Stimulated activated CD8-positive, alpha-beta memory T cell treated with anti-CD3 and anti-CD28 coated beads, Interleukin-4, amount 100 ng/mL, for 1 hour (primary cell): ENCODE measurements at regions not wholly inside any gene's neighbourhood (a gene's known extent, or its start where the extent isn't known, plus 50 kb on each side); places are given as distances from the start of the nearest gene placed in this dataset.

Source experiments
- DNase-seq, 2 donors: peaks; one replicate each; pipeline ENCODE4 v3.0.0-alpha.2; 2020; ENCODE audit warnings: low read depth in 2 of 2, low spot score in 1 of 2

GRCh38 chr1:98426092-98426491, 235.4 kb upstream of the SNX7 start:
- DNase-seq, result no peak

- no peak for DNase-seq
These were observed 238.7 kb upstream of the SNX7 start for GRCh38 chr1:98422816-98423215.

DNA sequence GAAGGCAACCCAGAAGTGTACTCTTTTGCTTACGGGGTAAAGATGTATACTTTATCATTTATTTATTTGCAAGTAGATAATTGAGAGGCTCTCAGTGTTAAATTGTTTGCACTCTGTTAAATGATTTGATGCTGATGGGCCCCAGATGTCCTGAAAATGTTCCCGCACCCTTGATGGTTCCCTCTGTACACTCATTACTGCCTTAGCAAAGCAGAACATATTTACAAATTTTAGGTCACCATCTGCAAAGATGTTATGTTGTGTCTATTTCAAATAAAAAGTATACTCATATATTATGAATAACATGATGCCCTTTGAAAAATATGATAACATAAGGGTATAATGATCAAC, 240.5 kb upstream of the SNX7 start:
- no peak for DNase-seq

DNA sequence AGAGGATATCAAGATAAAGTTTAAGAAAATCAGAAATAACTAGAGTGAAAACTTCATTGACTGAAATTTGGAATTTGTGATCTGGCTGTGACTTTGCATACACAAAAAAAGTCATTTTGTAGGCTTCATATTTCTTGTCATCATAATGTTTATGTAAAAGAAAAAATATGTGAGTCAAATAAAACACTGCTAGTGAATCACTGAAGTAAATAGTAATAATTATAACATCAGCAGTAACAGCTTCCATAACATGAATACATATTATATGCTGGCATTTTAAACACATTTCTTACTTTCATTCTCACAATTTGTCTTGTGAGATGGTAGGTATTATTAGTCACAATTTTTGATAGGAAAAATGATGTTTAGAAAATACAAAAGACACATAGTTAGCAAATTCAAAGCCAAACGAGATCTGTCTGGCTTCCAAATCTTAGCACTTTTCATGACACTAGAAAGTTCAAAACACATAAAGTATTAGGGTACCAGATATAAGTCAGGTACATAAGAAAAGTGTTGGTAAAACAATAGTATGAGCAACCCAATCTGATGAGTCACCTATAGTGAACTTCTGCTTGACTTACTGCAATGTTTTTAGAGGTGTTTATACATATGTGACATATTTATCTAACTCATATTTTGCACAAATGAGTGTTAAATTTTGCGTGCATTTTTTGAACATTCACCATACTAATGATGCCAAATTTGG, 241.0 kb upstream of the SNX7 start:
- no peak for DNase-seq

DNA sequence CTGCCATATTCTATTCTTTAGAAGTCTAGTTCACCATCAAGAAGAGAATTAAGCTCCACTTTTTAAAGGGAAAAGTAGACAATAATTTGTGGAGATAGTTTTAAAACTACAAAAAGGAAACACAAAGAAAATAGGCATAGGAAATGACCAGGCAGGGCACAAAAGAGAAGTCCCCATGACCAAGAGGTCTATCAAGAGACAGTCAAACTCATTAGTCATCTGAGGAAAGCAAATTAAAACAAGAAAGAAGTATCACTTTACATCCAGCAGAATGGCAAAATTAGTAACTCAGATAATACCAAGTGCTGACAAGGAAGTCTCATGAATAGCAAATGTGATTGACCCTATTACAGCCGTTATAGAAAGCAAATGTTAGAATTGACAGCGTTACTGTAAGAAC, 243.7 kb upstream of the SNX7 start:
- no peak for DNase-seq

DNA sequence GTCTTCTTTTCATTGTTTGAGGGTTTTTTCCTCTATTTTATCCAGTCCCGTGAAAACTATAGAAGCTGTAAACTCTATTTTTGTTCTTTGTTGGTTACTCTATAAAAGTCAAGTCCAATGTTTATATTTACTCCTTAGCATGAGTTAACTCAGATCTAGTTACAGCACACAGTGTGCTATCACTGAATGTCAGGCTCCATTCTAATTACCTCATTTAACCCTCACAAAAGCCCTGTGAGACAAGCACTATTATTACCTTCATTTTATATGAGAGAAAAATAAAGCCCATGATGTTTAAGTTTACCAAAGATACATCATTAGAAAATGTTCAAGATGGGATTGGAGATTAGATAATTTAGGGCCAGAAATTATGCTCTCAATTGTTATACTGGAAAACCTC, 251.4 kb upstream of the SNX7 start:
- DNase-seq, result no peak

DNA sequence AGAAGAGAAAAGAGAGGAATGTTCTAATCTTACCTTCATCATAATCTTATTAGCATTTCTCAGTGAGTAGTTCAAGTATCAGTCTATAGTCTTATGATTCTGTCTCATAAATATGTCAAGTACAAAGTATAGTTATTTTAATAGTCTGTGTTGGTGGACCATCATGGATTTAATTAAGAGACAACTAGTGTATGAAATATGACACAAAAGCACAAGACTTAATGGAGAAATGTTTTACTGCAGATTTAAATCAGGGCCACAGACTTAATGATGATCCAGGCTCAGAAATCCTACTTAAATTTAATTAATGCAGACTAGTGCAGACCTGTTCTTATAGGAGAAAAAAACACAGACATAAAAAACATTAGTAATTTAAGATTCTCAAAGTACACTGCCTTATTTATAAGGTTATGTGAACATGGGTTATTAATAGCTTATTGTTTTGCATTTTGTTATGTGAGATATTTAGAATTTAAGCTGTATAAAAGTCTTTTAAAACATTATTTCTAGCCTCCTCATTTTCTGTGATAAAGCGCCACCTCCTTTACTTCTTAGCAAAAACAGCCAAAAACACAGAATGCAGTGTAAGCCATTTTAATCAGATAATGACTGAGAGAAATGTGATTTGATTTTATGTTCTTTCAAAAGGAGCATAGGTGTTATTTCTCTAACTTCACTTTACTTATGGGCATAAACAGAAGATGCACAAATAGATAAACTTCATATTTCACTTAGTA, 255.0 kb upstream of the SNX7 start:
- no peak for DNase-seq

- no peak for DNase-seq
These were observed 255.9 kb upstream of the SNX7 start for GRCh38 chr1:98405581-98406074.

DNA sequence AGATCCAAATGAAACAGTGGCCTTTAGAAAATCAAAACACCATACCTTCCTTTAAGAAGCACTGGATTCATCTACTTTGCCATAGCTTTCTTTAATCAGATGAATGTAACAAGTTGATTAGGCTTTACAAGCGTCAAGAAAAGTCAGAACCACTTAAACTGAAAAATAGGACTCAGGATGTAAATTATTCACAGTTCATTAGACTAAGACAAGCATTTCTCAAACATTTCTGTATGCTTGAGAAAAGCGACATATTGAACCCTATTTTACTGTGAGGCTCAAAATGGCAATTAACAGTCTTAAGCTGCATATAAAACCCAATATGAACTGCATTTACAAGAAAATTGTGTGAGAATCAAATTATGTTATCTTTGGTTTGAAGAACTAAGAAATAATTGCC, 256.7 kb upstream of the SNX7 start:
- no peak for DNase-seq

DNA sequence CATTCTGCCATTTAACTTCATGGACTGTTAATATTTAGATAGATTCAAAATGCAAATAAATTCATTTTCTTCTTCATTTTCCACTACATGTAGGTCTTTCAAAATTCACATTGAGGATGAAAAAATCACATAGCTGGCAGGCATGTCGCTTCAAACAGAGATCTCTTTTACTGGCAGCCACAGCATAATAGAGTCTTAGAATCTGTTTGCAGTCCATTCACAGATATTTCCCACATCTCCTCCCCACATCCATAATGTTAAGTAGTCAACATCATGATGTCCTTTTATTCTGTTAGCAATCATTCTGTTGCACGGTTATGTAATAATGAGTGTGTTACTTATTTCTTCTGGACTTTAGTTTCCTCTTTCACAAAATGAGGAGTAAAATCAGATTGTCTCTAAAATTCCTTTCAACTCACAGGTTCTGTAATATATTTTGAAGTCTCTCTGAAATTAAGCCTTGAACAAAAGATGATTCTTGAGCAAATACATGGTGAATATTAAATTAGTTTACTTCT, 257.5 kb upstream of the SNX7 start:
- no peak for DNase-seq

GRCh38 chr1:98402860-98403259, 258.7 kb upstream of the SNX7 start:
- DNase-seq, result no peak

DNA sequence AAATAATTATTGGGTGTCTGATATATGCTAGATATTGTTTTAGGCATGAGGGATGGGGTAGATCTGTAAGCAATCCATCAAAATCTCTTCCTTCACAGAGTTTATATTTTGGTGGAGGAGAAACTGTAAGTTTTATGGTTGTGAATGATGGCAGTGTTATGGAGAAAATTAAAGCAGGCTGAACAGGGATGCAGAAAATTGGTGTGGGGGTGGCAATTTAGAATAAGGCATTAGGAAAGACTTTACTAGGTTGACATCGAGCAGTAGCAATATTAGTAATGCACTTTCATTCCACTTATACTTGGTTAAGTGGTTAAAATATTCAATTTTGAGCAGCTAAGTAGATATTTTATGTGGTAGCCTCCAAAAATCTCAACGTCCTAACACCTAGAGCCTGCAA, 261.1 kb upstream of the SNX7 start:
- DNase-seq, result no peak

GRCh38 chr1:98399218-98399617, 262.3 kb upstream of the SNX7 start:
- no peak for DNase-seq

DNA sequence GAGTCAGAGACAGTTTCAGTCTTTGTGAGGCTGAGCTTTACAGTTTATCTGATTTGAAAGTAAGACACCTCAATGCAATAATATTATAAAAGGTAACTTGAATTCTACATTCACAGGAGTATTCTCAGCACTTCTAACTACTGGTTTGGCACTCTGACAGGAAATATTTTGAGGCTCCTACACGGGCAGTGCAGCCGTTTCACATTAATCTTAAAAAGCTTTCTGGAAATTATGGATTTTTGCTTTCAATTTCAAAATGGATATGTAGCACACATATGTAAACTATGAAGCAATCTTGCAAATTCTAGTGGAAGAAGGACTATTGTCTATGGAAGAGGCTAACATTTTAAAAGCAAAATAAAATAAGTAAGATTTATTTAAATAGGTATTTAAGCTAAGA, 262.9 kb upstream of the SNX7 start:
- DNase-seq, result no peak

DNA sequence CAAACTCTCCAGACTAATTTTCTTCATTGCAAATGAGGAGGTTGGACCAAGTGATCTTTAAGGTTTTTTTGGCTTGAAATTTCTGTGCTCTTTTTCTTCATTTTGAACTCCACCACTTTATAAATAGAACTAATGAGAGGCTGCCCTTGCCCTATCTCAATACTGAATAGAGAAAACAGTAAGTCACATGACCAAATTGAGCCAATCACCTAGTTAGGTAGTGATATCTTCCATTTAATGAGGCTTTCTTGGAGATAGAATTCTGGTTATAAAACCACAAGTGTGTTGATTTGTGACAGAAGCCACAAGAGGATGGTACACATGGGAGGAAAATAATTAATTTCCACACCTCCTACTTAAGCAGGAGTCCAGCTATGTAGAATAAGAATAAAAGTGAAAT, 263.4 kb upstream of the SNX7 start:
- DNase-seq, result no peak

GRCh38 chr1:98393719-98394118, 267.8 kb upstream of the SNX7 start:
- no peak for DNase-seq

GRCh38 chr1:98391175-98391574, 270.3 kb upstream of the SNX7 start:
- no peak for DNase-seq

DNA sequence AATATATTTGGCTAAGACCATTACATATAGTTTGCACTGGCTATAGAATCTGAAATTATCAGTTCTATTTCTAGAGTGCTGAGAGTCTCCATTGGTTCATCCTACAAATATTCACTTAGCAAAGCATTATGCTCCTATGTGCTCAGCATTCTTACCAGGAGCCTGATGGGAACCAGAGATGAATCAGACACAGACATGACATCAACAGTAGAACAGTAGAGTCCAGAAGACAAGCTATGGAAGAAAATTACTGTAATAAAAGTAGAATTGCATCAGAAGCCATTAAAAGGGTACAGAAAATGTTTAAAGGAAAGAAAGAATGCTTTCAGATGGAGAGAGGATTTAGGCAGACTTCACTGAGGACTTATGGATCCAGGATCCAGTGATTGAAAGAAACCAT, 271.7 kb upstream of the SNX7 start:
- DNase-seq, result no peak

DNA sequence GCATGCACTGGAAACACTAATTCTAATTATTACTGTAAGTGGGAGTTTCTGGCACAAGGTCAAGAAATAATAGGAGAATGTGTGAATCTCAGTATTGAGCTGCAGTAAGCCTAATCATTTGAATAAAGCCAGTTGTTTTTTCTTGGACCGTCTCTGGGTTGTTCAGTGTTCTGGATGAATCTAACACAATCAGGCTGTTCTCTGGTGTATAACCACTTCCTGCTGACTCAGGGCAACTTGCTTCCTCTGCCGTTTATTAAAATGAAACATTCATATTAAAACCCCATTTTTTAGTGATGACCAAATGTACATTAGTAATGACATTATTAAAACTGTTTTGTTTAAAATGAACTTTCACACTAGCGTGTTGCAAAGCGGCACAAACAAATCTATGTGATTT, 273.1 kb upstream of the SNX7 start:
- DNase-seq, result no peak

DNA sequence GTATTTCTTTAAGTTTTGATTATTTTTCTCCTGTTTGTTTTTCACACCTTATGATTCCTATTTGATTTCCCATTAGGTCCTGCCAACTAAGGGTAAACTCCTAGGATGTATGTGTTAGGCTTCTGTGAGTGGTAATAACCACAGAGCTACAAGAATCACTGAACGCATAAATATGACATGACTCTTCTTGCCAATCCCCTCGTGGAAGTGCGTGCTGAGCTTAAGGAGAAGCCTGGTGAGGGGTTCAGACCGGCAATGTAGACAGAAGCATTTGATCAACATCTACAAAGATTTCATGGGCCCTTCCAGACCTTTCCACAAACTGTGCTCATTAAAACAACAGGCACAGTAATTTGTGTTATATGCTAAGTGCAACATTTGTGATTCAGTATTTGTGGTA, 273.8 kb upstream of the SNX7 start:
- no peak for DNase-seq

- DNase-seq, result no peak
These were observed 274.7 kb upstream of the SNX7 start for GRCh38 chr1:98386675-98387440.

- DNase-seq, result no peak
These were observed 275.9 kb upstream of the SNX7 start for GRCh38 chr1:98385652-98386051.
